Activated CD4-positive, alpha-beta T cell treated with anti-CD3 and anti-CD28 coated beads, Interleukin-2, Interleukin-6, amounts not matched to agents 100 ng/mL and 50 ng/mL, durations not matched to agents 16 hours and 8 hours (primary cell): ENCODE measurements at regions not wholly inside any gene's neighbourhood (a gene's known extent, or its start where the extent isn't known, plus 50 kb on each side); places are given as distances from the start of the nearest gene placed in this dataset.
A peak's percentile ranks its signal among the peaks of the same experiment; 100 is the strongest.

Experiments
- DNase-seq: peaks from one replicate; pipeline ENCODE4 v3.0.0-alpha.2; 2020

DNA sequence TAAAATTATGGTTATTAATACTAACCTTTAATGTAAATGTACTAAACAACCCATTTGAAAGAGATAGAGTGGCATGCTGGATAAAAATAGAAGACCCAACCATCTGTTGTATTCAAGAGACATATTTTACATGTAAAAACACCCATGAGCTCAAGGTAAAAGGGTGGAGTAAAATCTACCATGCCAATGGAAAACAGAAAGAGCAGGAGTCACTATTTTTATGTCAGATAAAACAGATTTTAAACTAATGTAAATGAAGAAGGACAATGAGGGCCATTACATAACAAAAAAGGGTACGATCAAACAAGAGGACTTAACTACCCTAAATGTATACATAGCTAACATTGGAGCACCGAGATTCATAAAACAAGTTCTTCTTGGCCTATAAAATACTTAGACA is 66.3 kb downstream of the ITM2A start:
- no peak for DNase-seq

DNA sequence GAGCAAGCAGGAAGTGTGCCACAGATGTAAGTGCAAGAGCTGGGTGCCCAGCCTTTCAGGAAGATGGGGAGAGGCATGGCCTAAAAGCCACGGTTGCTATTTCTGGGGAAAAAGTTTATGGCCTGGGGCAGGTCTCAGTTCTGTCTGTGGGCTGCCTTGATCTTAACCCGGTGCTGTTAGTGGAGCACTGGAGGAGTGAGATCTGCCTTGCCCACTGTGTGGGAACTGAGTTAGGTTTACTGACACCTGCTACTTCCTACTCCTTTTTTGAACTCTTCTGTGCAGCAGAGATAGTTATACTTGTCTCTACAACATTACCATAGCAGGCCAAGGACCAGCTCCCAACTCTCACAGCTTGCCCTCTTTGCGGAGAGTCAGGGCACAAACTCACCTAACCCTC is 76.5 kb downstream of the ITM2A start:
- no peak for DNase-seq

DNA sequence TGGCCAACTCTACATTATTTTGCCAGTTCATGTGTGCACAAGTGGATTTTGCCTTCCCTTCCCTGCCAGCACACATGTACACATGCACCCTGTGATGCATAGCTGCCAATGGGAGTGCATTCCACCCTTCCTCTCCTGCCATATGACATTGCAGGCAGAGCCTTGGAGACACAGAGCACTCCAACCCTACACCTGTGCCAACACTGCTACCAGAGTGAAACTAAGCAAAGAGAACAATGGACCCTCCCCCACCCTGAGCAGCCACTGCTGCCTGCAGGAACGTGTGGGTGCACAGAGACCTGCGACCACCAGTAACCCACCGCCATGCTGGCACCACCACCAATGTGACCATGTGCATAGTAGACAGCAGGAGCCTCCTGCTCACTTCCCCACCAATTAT is 78.4 kb downstream of the ITM2A start:
- DNase-seq, result no peak

DNA sequence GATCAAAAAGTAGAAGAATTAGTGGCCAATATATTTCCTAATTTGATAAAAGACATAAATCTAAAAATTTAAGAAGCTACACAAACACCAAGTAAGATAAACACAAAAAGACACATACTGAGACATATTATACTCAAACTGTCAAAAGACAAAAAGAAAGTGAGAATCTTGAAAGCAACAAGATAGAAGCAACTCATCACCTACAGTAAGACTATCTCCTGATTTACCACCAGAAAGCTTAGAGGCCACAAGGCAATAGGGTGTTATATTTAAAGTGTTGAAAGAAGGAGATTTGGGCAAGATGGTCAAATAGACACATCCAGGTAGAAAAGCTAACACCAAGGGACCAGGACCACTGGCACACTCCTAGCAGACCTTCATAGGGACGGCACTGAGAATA is 79.4 kb downstream of the ITM2A start:
- no peak for DNase-seq

DNA sequence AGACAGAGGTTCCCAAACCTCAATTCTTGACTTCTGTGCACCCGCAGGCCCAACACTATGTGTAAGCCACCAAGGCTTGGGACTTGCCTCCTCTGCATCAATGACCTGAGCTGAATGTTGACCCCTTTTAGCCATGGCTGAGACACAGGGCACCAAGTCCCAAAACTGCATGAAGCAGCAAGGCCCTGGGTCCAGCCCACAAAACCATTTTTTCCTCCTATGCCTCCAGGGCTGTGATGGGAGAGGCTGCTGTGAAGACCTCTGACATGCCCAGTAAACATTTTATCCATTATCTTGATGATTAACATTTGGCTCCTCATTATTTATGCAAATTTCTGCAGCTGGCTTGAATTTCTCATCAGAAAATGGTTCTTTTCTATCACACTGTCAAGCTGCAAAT is 85.4 kb downstream of the ITM2A start:
- DNase-seq, result no peak

DNA sequence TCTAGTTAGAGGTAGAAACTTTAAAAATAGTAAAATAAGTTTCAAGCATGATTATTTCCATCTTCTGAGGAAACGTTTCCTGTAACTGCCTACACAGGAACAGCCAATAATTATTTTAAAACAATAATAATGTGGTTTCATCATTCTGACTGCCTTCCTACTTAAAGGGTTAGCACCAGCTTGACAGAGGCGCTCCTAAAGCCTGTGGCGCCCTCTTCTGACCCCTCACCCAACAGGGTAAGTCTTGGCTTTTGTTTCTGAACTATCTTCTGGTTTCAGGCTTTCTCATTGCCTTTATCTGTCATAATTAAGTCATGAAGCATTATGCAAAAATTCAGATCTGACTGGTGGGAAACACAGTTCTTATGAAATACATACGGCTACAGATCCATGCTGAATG is 96.7 kb downstream of the ITM2A start:
- DNase-seq, result peak; percentile 79

DNA sequence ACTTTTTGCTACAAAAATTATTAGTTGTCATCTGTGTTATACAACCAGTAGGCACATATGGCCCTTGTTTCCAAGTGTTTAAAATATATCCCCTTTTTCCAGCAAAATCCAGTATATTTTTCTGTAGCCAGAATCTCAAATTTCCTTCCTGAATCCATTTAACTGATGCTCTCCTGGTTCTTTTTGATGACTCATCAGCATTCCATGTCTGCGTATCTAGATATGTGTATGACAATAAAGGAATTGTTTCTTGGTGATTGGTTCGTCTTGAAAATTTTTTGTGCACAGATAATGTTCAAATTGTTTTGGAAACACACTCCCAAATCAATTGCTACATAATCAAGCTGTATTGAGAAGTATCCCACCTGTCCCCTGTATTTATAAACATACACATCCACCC is 98.3 kb downstream of the ITM2A start:
- DNase-seq, result no peak

DNA sequence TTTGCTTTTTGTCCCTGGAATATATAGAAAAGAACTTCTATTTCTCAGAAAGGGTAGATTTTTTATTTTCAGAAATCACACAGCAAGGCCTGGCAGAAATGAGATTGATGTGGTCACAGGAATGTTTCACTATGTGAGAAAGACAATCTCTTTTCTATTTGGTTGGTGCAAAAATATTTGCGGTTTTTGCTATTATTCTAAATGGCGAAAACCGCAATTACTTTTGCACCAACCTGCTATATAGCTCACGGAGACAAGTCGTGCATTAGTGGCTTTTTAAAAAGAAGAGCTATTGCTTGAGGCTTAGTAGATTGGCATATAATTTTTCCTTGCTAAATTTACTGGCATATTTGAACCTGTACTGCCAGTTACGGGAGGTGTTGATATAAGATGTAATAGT is 100.4 kb downstream of the ITM2A start:
- no peak for DNase-seq

DNA sequence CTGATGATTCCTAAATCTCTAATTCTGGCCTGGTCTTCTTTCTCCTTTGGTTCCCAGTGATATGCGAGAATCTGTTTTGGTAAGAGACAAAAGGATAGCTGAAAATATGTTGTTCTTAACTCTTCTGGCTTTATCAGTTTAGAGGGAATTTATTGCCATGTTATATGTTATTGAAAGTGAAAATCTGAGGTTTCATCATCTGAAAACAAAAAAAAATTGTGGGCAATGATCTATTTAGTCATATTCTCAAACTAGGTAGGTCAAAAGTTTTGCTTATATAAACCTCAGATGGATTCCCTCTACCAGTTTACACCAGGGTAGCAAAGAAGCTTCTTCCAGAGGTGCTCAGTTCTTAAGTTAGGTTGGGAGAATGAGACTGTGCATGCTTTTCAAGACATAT is 103.6 kb downstream of the ITM2A start:
- DNase-seq, result peak; percentile 26

DNA sequence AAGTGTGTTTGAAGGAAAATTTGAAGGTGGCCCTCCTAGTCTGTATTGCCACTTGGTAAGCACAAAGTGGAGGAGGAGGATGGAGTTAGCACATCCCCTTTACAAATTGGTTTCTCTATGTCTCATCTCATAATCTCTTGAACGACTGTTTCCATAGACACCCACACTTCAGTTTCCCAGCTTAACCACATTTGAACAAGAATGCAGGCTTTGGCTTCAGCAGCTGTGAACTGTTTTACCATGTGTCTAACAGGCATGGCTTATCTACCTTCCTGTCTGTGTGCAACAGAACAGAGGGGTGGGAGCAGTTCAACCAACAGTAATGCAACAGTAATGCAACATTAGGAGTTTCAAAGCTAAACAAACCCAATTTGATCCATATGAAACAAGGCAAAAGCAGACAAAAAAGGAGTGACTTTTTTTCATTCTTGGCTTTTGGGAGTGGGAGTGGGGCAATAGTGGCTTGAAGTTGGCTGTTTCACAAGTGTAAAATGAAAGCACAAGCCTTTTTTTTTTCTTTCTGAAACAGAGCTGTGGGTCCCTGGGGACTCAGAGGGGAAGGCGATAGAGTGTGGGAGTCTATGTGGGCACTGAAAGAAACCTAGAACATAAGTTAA is 108.0 kb downstream of the ITM2A start:
- DNase-seq, result peak; percentile 85

DNA sequence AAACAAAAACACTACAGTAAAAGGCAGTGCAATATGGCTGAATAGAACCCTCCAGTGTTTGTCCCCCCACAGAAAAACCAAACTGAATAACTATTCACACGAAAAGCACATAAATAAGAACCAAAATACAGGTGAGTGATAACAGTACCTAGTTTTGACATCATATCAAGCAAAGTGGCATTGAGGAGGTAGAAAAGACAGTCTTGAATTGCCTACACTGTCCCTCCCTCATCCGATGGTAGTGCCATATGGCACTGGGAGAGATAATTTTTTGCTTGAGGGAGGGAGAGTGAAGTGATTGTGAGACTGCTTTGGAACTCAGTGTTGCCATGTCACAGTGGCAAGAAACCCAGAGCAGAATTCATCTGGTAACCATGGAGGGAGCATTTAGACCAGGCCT is 99.2 kb downstream of the GPR174 start:
- DNase-seq, result no peak

DNA sequence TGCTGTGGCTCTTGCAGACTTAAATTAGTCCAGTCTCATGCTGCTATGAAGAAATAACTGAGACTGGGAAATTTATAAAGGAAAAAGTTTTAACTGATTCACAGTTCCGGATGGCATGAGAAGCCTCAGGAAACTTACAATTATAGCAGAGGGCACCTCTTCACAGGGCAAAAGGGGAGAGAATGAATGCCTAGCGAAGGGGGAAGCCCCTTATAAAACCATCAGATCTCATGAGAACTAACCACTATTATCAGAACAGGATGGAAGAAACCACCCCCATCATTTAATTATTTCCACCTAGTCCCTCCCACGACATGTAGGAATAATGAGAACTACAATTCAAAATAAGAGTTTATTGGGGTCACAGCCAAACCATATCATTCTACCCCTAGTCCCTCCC is 91.4 kb downstream of the GPR174 start:
- DNase-seq, result no peak

DNA sequence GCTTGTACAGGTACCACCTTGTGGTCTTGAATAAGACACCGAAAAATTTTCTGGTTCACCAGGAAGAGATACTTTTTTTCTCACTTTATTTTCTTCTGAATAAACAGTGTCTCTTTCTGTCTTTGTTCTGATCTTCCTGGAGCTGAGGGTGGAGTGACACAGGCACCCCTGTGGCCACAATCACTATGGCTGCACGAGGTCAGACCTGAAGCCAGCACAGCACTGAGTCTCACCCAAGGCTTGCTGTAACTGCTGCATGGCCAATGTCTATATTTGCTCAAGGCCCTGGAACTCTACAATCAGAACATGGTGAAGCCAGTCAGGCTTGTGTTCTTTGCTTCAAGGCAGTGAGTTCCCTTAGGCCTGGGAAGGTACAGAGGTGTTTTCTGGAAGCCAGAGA is 87.2 kb downstream of the GPR174 start:
- no peak for DNase-seq
